Panc1 (cell line): ENCODE measurements at regions not wholly inside any gene's neighbourhood (a gene's known extent, or its start where the extent isn't known, plus 50 kb on each side); places are given as distances from the start of the nearest gene placed in this dataset.

Source experiments
- ATAC-seq: fragments of 200-7000 bp; cut with Tn5 transposase; 2 replicates; pipeline ENCODE4 v1.9.1; 2020; ENCODE audit warnings: mild to moderate bottlenecking, moderate library complexity
- BruUV-seq: library from RNA; stranded (reverse); fragments of 400-500 nt; replicated peaks from 2 replicates; lab custom pipeline; 2021; lab: Mats Ljungman, UMichigan
- CTCF ChIA-PET: fragments of 300-600 bp; sonication (Branson Sonifier 250); formaldehyde crosslinking; loops from one replicate; lab custom pipeline; 2022; ENCODE audit warnings: antibody characterized with exemption; lab: Charles Lee
- POLR2A ChIA-PET: fragments of 300-600 bp; sonication (Branson Sonifier 250); formaldehyde crosslinking; loops from one replicate; lab custom pipeline; 2022; ENCODE audit warnings: antibody characterized with exemption; lab: Charles Lee
- DNase-seq: peaks from one replicate; pipeline ENCODE4 v3.0.0-alpha.2; 2010; ENCODE audit warnings: low read depth, low spot score
- H3K27ac ChIP-seq: 2 replicates; pipeline ENCODE4 v1.5.1; 2011; ENCODE audit warnings: mild to moderate bottlenecking, low read length, inconsistent platforms
- H3K27me3 ChIP-seq: fragments of 200-500 bp; sonication (Bioruptor generic); 2 replicates; pipeline ENCODE4 v1.6.0; 2014; ENCODE audit warnings: low read length, inconsistent platforms; ENCODE audit not compliant: control insufficient read depth, insufficient read depth
- H3K36me3 ChIP-seq: fragments of 200-500 bp; sonication (Bioruptor generic); 2 replicates; pipeline ENCODE4 v1.5.1; 2014; ENCODE audit warnings: inconsistent platforms, mild to moderate bottlenecking, low read length, moderate library complexity; ENCODE audit not compliant: control insufficient read depth, insufficient read depth
- H3K4me1 ChIP-seq: 2 replicates; pipeline ENCODE4 v1.5.1; 2011; ENCODE audit warnings: inconsistent platforms, mild to moderate bottlenecking, low read length, moderate library complexity; ENCODE audit not compliant: control insufficient read depth, insufficient read depth
- H3K4me3 ChIP-seq, 2 experiments: 2 replicates each; pipeline ENCODE4 v1.5.1; 2011 to 2012; ENCODE audit warnings: low read depth in 2 of 2, low read length in 2 of 2, mild to moderate bottlenecking in 2 of 2, inconsistent platforms in 1 of 2, moderate library complexity in 1 of 2
- H3K9me3 ChIP-seq: fragments of 200-500 bp; sonication (Bioruptor generic); 2 replicates; pipeline ENCODE4 v1.5.1; 2014; ENCODE audit warnings: low read depth, mild to moderate bottlenecking, inconsistent platforms, low read length, moderate library complexity; ENCODE audit not compliant: control insufficient read depth, insufficient read depth
- CTCF ChIP-seq: fragments of 450-650 bp; IDR thresholded peaks from 2 replicates; pipeline ENCODE4 v1.5.1; 2017; ENCODE audit warnings: mild to moderate bottlenecking
- POLR2AphosphoS5 ChIP-seq: IDR thresholded peaks from 2 replicates; pipeline ENCODE4 v1.6.1; 2012; ENCODE audit warnings: mild to moderate bottlenecking, low read depth, low read length, moderate library complexity
- REST ChIP-seq, 2 experiments: IDR thresholded peaks; 2 replicates each; pipeline ENCODE4 v1.6.1; 2011 to 2012; ENCODE audit warnings: low read depth in 2 of 2, control low read depth in 1 of 2, low read length in 1 of 2, mild to moderate bottlenecking in 1 of 2, moderate library complexity in 1 of 2; ENCODE audit not compliant: insufficient read depth in 1 of 2
- SIN3A ChIP-seq: IDR thresholded peaks from 2 replicates; pipeline ENCODE4 v1.6.1; 2012; ENCODE audit warnings: low read depth, mild to moderate bottlenecking, low read length, moderate library complexity, borderline replicate concordance; ENCODE audit not compliant: insufficient read depth
- TCF7L2 ChIP-seq: IDR thresholded peaks from 2 replicates; pipeline ENCODE4 v1.6.1; 2011; ENCODE audit warnings: mild to moderate bottlenecking, low read depth, low read length, inconsistent platforms
- in situ Hi-C: cut with HindIII; loops from 2 replicates; pipeline ENCODE4 v1.10.0; 2016; ENCODE audit warnings: low sequenced_read_pairs, low pct_unique_long_range_greater_than_20kb
- intact Hi-C: fragments of 100-400 bp; cut with micrococcal nuclease; formaldehyde crosslinking; loops from one replicate; pipeline ENCODE4 v1.10.0; 2022; ENCODE audit not compliant: unreplicated experiment

- ATAC-seq, result no peak
- Histone ChIP-seq H3K36me3 (no peaks in the 10 kb centered on the region), H3K9me3 (no peaks in the 10 kb centered on the region), H3K4me3 (no peak overlapping the region), H3K27me3 (no peaks in the 10 kb centered on the region), H3K4me1 (peaks cover 4% of the 10 kb centered on the region), H3K27ac (no peak overlapping the region)
- ChIA-PET CTCF (no interaction called here), POLR2A (no interaction called here)
- in situ Hi-C loops, result no loop called here
- no peak for DNase-seq
- BruUV-seq, result no TSS peak
- TF ChIP-seq TCF7L2, result no peak
- no peak for TF ChIP-seq SIN3A
- no peak for TF ChIP-seq CTCF
- TF ChIP-seq REST (IDR thresholded peaks at IDR 0.05; ENCODE audit: insufficient read depth in 1 of 2, low read depth in 2 of 2, low read length in 1 of 2), result no peak
- intact Hi-C loops, result no loop called here
Observed at GRCh38 chr3:127069814-127070440, 87.0 kb downstream of the PLXNA1 start.

- intact Hi-C loops, result no loop called here
Observed at GRCh38 chr3:127070776-127071175, 87.9 kb downstream of the PLXNA1 start.

More at GRCh38 chr3:127070776-127071175, 87.9 kb downstream of the PLXNA1 start:
- no peak overlapping the region for H3K27ac ChIP-seq
- H3K36me3 ChIP-seq, result no peaks in the 10 kb centered on the region
- ATAC-seq (no peak), DNase-seq (no peak)
- TF ChIP-seq POLR2AphosphoS5, result no peak
- TF ChIP-seq REST (IDR thresholded peaks at IDR 0.05; ENCODE audit: insufficient read depth in 1 of 2, low read depth in 2 of 2, low read length in 1 of 2), result no peak
- TF ChIP-seq SIN3A, result no peak
- no peak for TF ChIP-seq TCF7L2
- no peak for TF ChIP-seq CTCF
- no TSS peak for BruUV-seq
- ChIA-PET CTCF (no interaction called here), POLR2A (no interaction called here)
- H3K9me3 ChIP-seq, result no peaks in the 10 kb centered on the region
- no peaks in the 10 kb centered on the region for H3K27me3 ChIP-seq
- no peak overlapping the region for H3K4me3 ChIP-seq
- in situ Hi-C loops, result no loop called here
- H3K4me1 ChIP-seq, result peaks cover 4% of the 10 kb centered on the region
